Neural progenitor cell (in vitro differentiated cells): ENCODE measurements at regions not wholly inside any gene's neighbourhood (a gene's known extent, or its start where the extent isn't known, plus 50 kb on each side); places are given as distances from the start of the nearest gene placed in this dataset.

Source experiments
- DNase-seq: peaks from one replicate; pipeline ENCODE4 v3.0.0-alpha.2; 2016; ENCODE audit warnings: low spot score
- H2AFZ ChIP-seq: fragments of 200-600 bp; sonication (generic); replicated peaks from 2 replicates; pipeline ENCODE4 v1.6.1; 2016; ENCODE audit warnings: antibody characterized with exemption
- H3F3A ChIP-seq: fragments of 200-600 bp; sonication (generic); 2 replicates; pipeline ENCODE4 v1.6.1; 2016; ENCODE audit warnings: antibody characterized with exemption, low read depth
- H3K27ac ChIP-seq: fragments of 200-600 bp; sonication (generic); 2 replicates; pipeline ENCODE4 v1.5.1; 2016; ENCODE audit warnings: mild to moderate bottlenecking
- H3K27me3 ChIP-seq: fragments of 200-600 bp; sonication (generic); 2 replicates; pipeline ENCODE4 v1.6.1; 2016; ENCODE audit warnings: mild to moderate bottlenecking, moderate library complexity
- H3K36me3 ChIP-seq: fragments of 200-600 bp; sonication (generic); 2 replicates; pipeline ENCODE4 v1.5.1; 2016
- H3K4me1 ChIP-seq: fragments of 200-600 bp; sonication (generic); 2 replicates; pipeline ENCODE4 v1.6.1; 2016; ENCODE audit warnings: mixed run types
- H3K4me2 ChIP-seq: fragments of 200-600 bp; sonication (generic); 2 replicates; pipeline ENCODE4 v1.6.1; 2016
- H3K4me3 ChIP-seq: fragments of 200-600 bp; sonication (generic); 2 replicates; pipeline ENCODE4 v1.5.1; 2016
- H3K79me2 ChIP-seq: fragments of 200-600 bp; sonication (generic); 2 replicates; pipeline ENCODE4 v1.6.1; 2016; ENCODE audit warnings: low read depth
- H3K9ac ChIP-seq: fragments of 200-600 bp; sonication (generic); 2 replicates; pipeline ENCODE4 v1.6.1; 2016
- H3K9me3 ChIP-seq: fragments of 200-600 bp; sonication (generic); 2 replicates; pipeline ENCODE4 v1.5.1; 2016; ENCODE audit warnings: low read depth
- H4K20me1 ChIP-seq: fragments of 200-600 bp; sonication (generic); 2 replicates; pipeline ENCODE4 v1.6.1; 2016; ENCODE audit warnings: low read depth
- H3K27ac Mint-ChIP-seq: 3 replicates; pipeline ENCODE4 v1.8.0; 2021; ENCODE audit warnings: mixed read lengths
- H3K27me3 Mint-ChIP-seq: 2 replicates; pipeline ENCODE4 v1.8.0; 2022; ENCODE audit warnings: low read depth, mild to moderate bottlenecking, inconsistent platforms, moderate library complexity, mixed read lengths; ENCODE audit not compliant: insufficient read depth
- H3K36me3 Mint-ChIP-seq: 3 replicates; pipeline ENCODE4 v1.8.0; 2021; ENCODE audit warnings: mixed read lengths
- H3K4me1 Mint-ChIP-seq: 3 replicates; pipeline ENCODE4 v1.8.0; 2021; ENCODE audit warnings: mixed read lengths
- H3K4me3 Mint-ChIP-seq: 3 replicates; pipeline ENCODE4 v1.8.0; 2021; ENCODE audit warnings: mild to moderate bottlenecking, moderate library complexity, mixed read lengths
- H3K9me3 Mint-ChIP-seq: 3 replicates; pipeline ENCODE4 v1.8.0; 2020; ENCODE audit warnings: mixed read lengths
- EZH2 ChIP-seq: fragments of 200-600 bp; sonication (generic); IDR thresholded peaks from 2 replicates; pipeline ENCODE4 v1.6.1; 2017; ENCODE audit warnings: antibody characterized with exemption, mild to moderate bottlenecking, moderate library complexity
- EZH2phosphoT487 ChIP-seq: fragments of 200-600 bp; sonication (generic); IDR thresholded peaks from 2 replicates; pipeline ENCODE4 v1.6.1; 2017; ENCODE audit warnings: antibody characterized with exemption
- TF ChIP-seq, protein P1 (sequence below): fragments of 200-600 bp; sonication (generic); IDR thresholded peaks from 2 replicates; pipeline ENCODE4 v1.5.1; 2017; ENCODE audit warnings: antibody characterized with exemption, mild to moderate bottlenecking

DNA sequence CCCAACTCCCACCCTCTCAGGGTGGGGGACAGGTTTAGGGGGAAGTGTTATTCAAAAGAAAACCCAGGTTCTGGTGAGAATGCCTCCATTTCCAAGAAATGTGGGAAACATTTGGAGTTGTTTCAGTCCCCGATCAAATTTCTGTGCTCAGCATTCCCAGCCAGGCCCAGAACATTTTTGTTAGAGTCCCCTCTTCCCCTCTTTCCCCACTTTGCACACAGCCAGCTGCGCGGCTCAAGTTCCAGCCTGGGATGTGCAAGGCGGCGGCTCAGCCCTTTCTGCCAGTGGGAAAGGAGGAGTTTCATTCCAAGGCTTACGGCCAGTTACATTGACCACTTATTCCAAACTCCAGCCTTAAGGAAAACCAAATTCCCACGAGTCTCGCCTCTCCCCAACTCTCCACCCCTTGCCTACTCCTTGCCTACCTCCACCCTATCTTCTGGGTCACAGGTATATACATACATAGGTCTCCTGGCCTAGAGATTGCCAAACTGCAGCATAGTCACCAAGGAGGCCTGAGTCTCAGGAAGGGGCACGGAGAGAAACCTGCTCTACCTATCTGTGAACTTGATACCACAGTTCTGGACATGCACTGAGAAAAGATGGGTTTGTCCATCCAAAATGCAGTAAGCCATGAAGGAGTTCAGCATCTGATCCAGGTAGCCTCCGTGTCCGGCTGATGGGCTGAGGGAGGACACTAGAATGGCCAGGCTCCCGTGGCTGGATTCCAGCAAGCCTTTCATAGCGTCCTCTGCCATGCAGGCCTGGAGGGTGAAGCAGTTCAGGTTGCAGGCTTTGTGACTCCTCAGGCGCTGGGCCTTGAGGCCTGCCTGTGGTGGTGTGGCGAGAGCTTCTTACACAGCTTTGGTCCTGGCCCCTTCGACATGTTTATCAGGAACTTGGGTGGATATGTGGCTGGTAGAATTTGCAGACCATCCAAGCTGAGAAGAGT lies 154.5 kb downstream of the ZFP36L2 start:
- peaks cover 60% of the 10 kb centered on the region for H3K4me1 Mint-ChIP-seq
- H3K27ac ChIP-seq = peak overlapping the region; percentile 1
- no peak for TF ChIP-seq EZH2
- no peak for TF ChIP-seq EZH2phosphoT487
- TF ChIP-seq, protein P1, sequence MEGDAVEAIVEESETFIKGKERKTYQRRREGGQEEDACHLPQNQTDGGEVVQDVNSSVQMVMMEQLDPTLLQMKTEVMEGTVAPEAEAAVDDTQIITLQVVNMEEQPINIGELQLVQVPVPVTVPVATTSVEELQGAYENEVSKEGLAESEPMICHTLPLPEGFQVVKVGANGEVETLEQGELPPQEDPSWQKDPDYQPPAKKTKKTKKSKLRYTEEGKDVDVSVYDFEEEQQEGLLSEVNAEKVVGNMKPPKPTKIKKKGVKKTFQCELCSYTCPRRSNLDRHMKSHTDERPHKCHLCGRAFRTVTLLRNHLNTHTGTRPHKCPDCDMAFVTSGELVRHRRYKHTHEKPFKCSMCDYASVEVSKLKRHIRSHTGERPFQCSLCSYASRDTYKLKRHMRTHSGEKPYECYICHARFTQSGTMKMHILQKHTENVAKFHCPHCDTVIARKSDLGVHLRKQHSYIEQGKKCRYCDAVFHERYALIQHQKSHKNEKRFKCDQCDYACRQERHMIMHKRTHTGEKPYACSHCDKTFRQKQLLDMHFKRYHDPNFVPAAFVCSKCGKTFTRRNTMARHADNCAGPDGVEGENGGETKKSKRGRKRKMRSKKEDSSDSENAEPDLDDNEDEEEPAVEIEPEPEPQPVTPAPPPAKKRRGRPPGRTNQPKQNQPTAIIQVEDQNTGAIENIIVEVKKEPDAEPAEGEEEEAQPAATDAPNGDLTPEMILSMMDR = no peak
- H4K20me1 ChIP-seq = no peaks in the 10 kb centered on the region
- no peaks in the 10 kb centered on the region for H3K9me3 Mint-ChIP-seq
- peak overlapping the region; percentile 9 for H3K4me2 ChIP-seq
- H3K36me3 Mint-ChIP-seq = no peaks in the 10 kb centered on the region
- no peaks in the 10 kb centered on the region for H3K9me3 ChIP-seq
- no peaks in the 10 kb centered on the region for H3K79me2 ChIP-seq
- H3K4me3 ChIP-seq = no peak overlapping the region
- H3K4me3 Mint-ChIP-seq = peak overlapping the region; percentile 38
- H3K27ac Mint-ChIP-seq = peak overlapping the region; percentile 72
- H2AFZ ChIP-seq = no peak overlapping the region
- no peak for DNase-seq
- H3K9ac ChIP-seq = no peak overlapping the region
- H3K36me3 ChIP-seq = no peaks in the 10 kb centered on the region
- H3K27me3 ChIP-seq = no peaks in the 10 kb centered on the region
- peaks cover 24% of the 10 kb centered on the region for H3F3A ChIP-seq
- peaks cover 5% of the 10 kb centered on the region for H3K27me3 Mint-ChIP-seq
- peaks cover 36% of the 10 kb centered on the region for H3K4me1 ChIP-seq

DNA sequence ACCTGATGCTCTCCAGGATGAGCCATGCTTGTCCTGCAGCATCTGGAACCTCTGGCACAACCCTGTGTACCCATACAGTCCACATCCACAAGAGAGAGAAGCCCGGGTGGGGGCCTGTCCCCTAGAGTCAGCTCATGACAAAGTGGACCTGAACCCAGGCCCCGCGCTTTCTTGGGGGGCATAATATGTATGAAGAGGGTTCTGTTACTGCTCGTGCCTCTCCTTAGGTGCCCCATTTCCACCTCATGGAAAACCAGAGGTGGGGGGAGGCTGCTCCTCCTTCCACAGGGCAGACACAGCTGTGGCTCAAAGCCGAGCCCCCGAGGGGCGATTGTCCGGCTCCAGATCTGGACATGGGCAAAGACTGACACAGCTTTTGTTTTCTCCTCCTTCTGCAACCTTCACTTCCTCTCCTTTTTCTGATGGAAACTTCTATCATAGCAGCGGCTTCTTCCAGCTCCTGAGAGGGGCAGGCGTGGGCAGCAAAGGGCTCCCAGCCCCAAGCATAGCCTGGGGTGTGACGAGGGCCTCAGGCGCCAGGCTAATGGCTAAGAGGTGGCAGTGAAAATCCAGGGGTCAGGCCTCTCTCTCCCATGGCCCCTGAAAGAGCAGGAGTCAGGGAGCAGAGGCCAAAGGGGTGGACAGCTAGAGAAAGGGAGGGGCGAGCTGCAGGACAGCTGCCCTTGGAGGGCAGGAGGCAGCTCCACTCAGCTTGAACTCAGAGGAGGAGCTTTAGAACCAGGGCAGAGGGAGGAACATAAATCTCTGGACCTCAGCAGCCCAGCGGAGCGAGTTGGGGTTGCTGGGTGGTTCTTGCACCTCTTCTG lies 155.5 kb downstream of the ZFP36L2 start:
- Histone ChIP-seq H3K4me3 (no peak overlapping the region), H3K4me2 (peak overlapping the region; percentile 9), H3K9ac (no peak overlapping the region), H3K79me2 (no peaks in the 10 kb centered on the region), H3K27me3 (no peaks in the 10 kb centered on the region), H3K36me3 (no peaks in the 10 kb centered on the region), H2AFZ (no peak overlapping the region), H3K4me1 (peaks cover 41% of the 10 kb centered on the region), H3F3A (peaks cover 31% of the 10 kb centered on the region), H4K20me1 (no peaks in the 10 kb centered on the region), H3K27ac (no peak overlapping the region), H3K9me3 (no peaks in the 10 kb centered on the region)
- Mint-ChIP-seq H3K4me3 (no peak overlapping the region), H3K9me3 (no peaks in the 10 kb centered on the region), H3K27me3 (peaks cover 8% of the 10 kb centered on the region), H3K27ac (peak overlapping the region; percentile 96), H3K4me1 (peaks cover 64% of the 10 kb centered on the region), H3K36me3 (no peaks in the 10 kb centered on the region)
- TF ChIP-seq, protein P1 = no peak
- no peak for TF ChIP-seq EZH2
- TF ChIP-seq EZH2phosphoT487 = no peak
- DNase-seq = peak; percentile 40

DNA sequence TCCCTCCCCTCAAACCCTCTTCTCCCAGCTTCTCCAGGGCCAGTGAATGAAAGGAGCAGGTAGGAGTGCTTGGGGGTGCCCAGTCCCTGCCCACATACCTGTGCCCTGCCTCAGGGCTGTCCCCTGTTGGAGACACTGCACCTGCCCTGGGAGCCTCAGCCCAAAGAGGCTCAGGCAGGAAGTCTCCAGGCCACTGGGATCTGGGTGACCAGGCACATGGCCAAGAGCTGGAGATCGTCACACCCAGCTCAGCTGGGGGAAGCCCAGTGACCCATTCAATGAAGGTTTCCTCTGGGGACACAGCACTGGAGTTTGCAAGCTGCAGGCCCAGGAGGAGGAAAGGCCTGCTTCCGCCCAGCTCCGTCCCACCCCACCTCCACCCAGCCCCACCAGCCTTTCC lies 156.4 kb downstream of the ZFP36L2 start:
- peaks cover 8% of the 10 kb centered on the region for H3K27me3 Mint-ChIP-seq
- peaks cover 41% of the 10 kb centered on the region for H3K4me1 ChIP-seq
- peaks cover 31% of the 10 kb centered on the region for H3F3A ChIP-seq
- H2AFZ ChIP-seq = no peak overlapping the region
- no peaks in the 10 kb centered on the region for H3K79me2 ChIP-seq
- peaks cover 61% of the 10 kb centered on the region for H3K4me1 Mint-ChIP-seq
- no peak overlapping the region for H3K4me3 Mint-ChIP-seq
- no peaks in the 10 kb centered on the region for H3K36me3 Mint-ChIP-seq
- H3K4me2 ChIP-seq = no peak overlapping the region
- no peaks in the 10 kb centered on the region for H3K36me3 ChIP-seq
- no peaks in the 10 kb centered on the region for H4K20me1 ChIP-seq
- H3K27ac ChIP-seq = no peak overlapping the region
- DNase-seq = no peak
- H3K27ac Mint-ChIP-seq = no peak overlapping the region
- TF ChIP-seq, protein P1 = no peak
- TF ChIP-seq EZH2 = no peak
- TF ChIP-seq EZH2phosphoT487 = no peak
- no peaks in the 10 kb centered on the region for H3K9me3 ChIP-seq
- no peak overlapping the region for H3K4me3 ChIP-seq
- no peak overlapping the region for H3K9ac ChIP-seq
- H3K9me3 Mint-ChIP-seq = no peaks in the 10 kb centered on the region
- H3K27me3 ChIP-seq = no peaks in the 10 kb centered on the region
